ENCODE measurements at regions not wholly inside any gene's neighbourhood (a gene's known extent, or its start where the extent isn't known, plus 50 kb on each side); places are given as distances from the start of the nearest gene placed in this dataset.
"Not testable (repeated sequence)": the region's sequence is repeated elsewhere in the genome, so short reads cannot be mapped to it uniquely, and the experiment has no call there.

GRCh38 chr12:25368557-25368956, 117.8 kb upstream of the KRAS start:
- DNase-seq (no peak), ATAC-seq (no peak)
- Mint-ChIP-seq H3K27me3 (ENCODE audit: low read depth) (no peaks in the 10 kb centered on the region), H3K9me3 (no peaks in the 10 kb centered on the region), H3K36me3 (ENCODE audit: insufficient read depth) (no peaks in the 10 kb centered on the region), H3K4me1 (ENCODE audit: low read depth) (peaks cover 18% of the 10 kb centered on the region), H3K4me3 (no peak overlapping the region)

- DNase-seq = no peak
- peaks cover 13% of the 10 kb centered on the region for H3K4me1 Mint-ChIP-seq (ENCODE audit: low read depth)
- H3K4me3 Mint-ChIP-seq = no peak overlapping the region
- no peaks in the 10 kb centered on the region for H3K36me3 Mint-ChIP-seq (ENCODE audit: insufficient read depth)
- H3K9me3 Mint-ChIP-seq = no peaks in the 10 kb centered on the region
- no peak for ATAC-seq
- peaks cover 2% of the 10 kb centered on the region for H3K27me3 Mint-ChIP-seq (ENCODE audit: low read depth)
Observed at GRCh38 chr12:25366122-25366521, 115.4 kb upstream of the KRAS start.

- Mint-ChIP-seq H3K36me3 (ENCODE audit: insufficient read depth) (no peaks in the 10 kb centered on the region), H3K4me3 (peak overlapping the region; percentile 16), H3K27me3 (ENCODE audit: low read depth) (peaks cover 2% of the 10 kb centered on the region), H3K4me1 (ENCODE audit: low read depth) (peaks cover 13% of the 10 kb centered on the region), H3K9me3 (no peaks in the 10 kb centered on the region)
- DNase-seq (no peak), ATAC-seq (peak; percentile 47)
Observed at GRCh38 chr12:25365340-25365730, 114.6 kb upstream of the KRAS start.

GRCh38 chr12:25364529-25365339, 114.0 kb upstream of the KRAS start:
- Mint-ChIP-seq H3K4me3 (peak overlapping the region; percentile 48), H3K27me3 (ENCODE audit: low read depth) (peaks cover 2% of the 10 kb centered on the region), H3K36me3 (ENCODE audit: insufficient read depth) (no peaks in the 10 kb centered on the region), H3K4me1 (ENCODE audit: low read depth) (peaks cover 13% of the 10 kb centered on the region), H3K9me3 (no peaks in the 10 kb centered on the region)
- peak; percentile 94 to 95 for ATAC-seq
- DNase-seq = no peak

- no peaks in the 10 kb centered on the region for H3K9me3 Mint-ChIP-seq
- no peaks in the 10 kb centered on the region for H3K36me3 Mint-ChIP-seq (ENCODE audit: insufficient read depth)
- H3K4me3 Mint-ChIP-seq = no peak overlapping the region
- ATAC-seq (no peak), DNase-seq (no peak)
- peaks cover 15% of the 10 kb centered on the region for H3K4me1 Mint-ChIP-seq (ENCODE audit: low read depth)
- peaks cover 2% of the 10 kb centered on the region for H3K27me3 Mint-ChIP-seq (ENCODE audit: low read depth)
Observed at GRCh38 chr12:25362646-25363045, 111.9 kb upstream of the KRAS start.

- Mint-ChIP-seq H3K4me1 (ENCODE audit: low read depth) (peaks cover 15% of the 10 kb centered on the region), H3K27me3 (ENCODE audit: low read depth) (peaks cover 2% of the 10 kb centered on the region), H3K4me3 (no peak overlapping the region), H3K36me3 (ENCODE audit: insufficient read depth) (no peaks in the 10 kb centered on the region), H3K9me3 (no peaks in the 10 kb centered on the region)
- DNase-seq (no peak), ATAC-seq (no peak)
Observed at GRCh38 chr12:25361511-25361910, 110.8 kb upstream of the KRAS start.

- Mint-ChIP-seq H3K27me3 (ENCODE audit: low read depth) (peaks cover 2% of the 10 kb centered on the region), H3K4me3 (no peak overlapping the region), H3K36me3 (ENCODE audit: insufficient read depth) (no peaks in the 10 kb centered on the region), H3K9me3 (no peaks in the 10 kb centered on the region), H3K4me1 (ENCODE audit: low read depth) (peaks cover 2% of the 10 kb centered on the region)
- DNase-seq = no peak
- ATAC-seq = no peak
Observed at GRCh38 chr12:25357595-25357994, 106.9 kb upstream of the KRAS start.

GRCh38 chr12:25352942-25353341, 102.2 kb upstream of the KRAS start:
- H3K27me3 Mint-ChIP-seq (ENCODE audit: low read depth); ATAC-seq; DNase-seq; H3K9me3 Mint-ChIP-seq; H3K4me3 Mint-ChIP-seq; H3K36me3 Mint-ChIP-seq (ENCODE audit: insufficient read depth): not testable (repeated sequence)
- peaks cover 12% of the 10 kb centered on the region for H3K4me1 Mint-ChIP-seq (ENCODE audit: low read depth)

- ATAC-seq (no peak), DNase-seq (no peak)
- Mint-ChIP-seq H3K4me3 (no peak overlapping the region), H3K36me3 (ENCODE audit: insufficient read depth) (no peaks in the 10 kb centered on the region), H3K27me3 (ENCODE audit: low read depth) (no peaks in the 10 kb centered on the region), H3K4me1 (ENCODE audit: low read depth) (peaks cover 10% of the 10 kb centered on the region), H3K9me3 (no peaks in the 10 kb centered on the region)
Observed at GRCh38 chr12:25352083-25352918, 101.6 kb upstream of the KRAS start.

GRCh38 chr12:25348593-25348895, 97.8 kb upstream of the KRAS start:
- Mint-ChIP-seq H3K4me1 (ENCODE audit: low read depth) (peaks cover 10% of the 10 kb centered on the region), H3K27me3 (ENCODE audit: low read depth) (no peaks in the 10 kb centered on the region), H3K9me3 (no peaks in the 10 kb centered on the region), H3K4me3 (no peak overlapping the region), H3K36me3 (ENCODE audit: insufficient read depth) (no peaks in the 10 kb centered on the region)
- DNase-seq = no peak
- ATAC-seq = no peak

GRCh38 chr12:25347716-25348592, 97.2 kb upstream of the KRAS start:
- H3K36me3 Mint-ChIP-seq (ENCODE audit: insufficient read depth) = no peaks in the 10 kb centered on the region
- ATAC-seq (no peak), DNase-seq (no peak)
- H3K4me3 Mint-ChIP-seq = no peak overlapping the region
- H3K4me1 Mint-ChIP-seq (ENCODE audit: low read depth) = peaks cover 10% of the 10 kb centered on the region
- H3K9me3 Mint-ChIP-seq = no peaks in the 10 kb centered on the region
- no peaks in the 10 kb centered on the region for H3K27me3 Mint-ChIP-seq (ENCODE audit: low read depth)

GRCh38 chr12:25341877-25342276, 91.1 kb upstream of the KRAS start:
- DNase-seq; H3K9me3 Mint-ChIP-seq; H3K36me3 Mint-ChIP-seq (ENCODE audit: insufficient read depth); ATAC-seq; H3K4me1 Mint-ChIP-seq (ENCODE audit: low read depth); H3K4me3 Mint-ChIP-seq; H3K27me3 Mint-ChIP-seq (ENCODE audit: low read depth): not testable (repeated sequence)

GRCh38 chr12:25337916-25338315, 87.2 kb upstream of the KRAS start:
- H3K4me3 Mint-ChIP-seq = no peak overlapping the region
- H3K36me3 Mint-ChIP-seq (ENCODE audit: insufficient read depth) = peaks cover 1% of the 10 kb centered on the region
- H3K4me1 Mint-ChIP-seq (ENCODE audit: low read depth) = peaks cover 7% of the 10 kb centered on the region

GRCh38 chr12:25332143-25332542, 81.4 kb upstream of the KRAS start:
- H3K4me1 Mint-ChIP-seq (ENCODE audit: low read depth) = peaks cover 13% of the 10 kb centered on the region
- peaks cover 2% of the 10 kb centered on the region for H3K27me3 Mint-ChIP-seq (ENCODE audit: low read depth)
- no peaks in the 10 kb centered on the region for H3K36me3 Mint-ChIP-seq (ENCODE audit: insufficient read depth)
- H3K9me3 Mint-ChIP-seq = no peaks in the 10 kb centered on the region
- no peak overlapping the region for H3K4me3 Mint-ChIP-seq
- ATAC-seq (no peak), DNase-seq (no peak)

More at GRCh38 chr12:25337916-25338315, 87.2 kb upstream of the KRAS start:
- H3K27me3 Mint-ChIP-seq (ENCODE audit: low read depth) = peaks cover 2% of the 10 kb centered on the region
- H3K9me3 Mint-ChIP-seq = peaks cover 7% of the 10 kb centered on the region
- DNase-seq = no peak
- ATAC-seq = no peak

Data from activated T-cell treated with anti-CD3 and anti-CD28 coated beads, Interleukin-2, amount 50 U/mL, for 4 hours (primary cell).